Spleen (tissue), 7 donors: ENCODE measurements at regions not wholly inside any gene's neighbourhood (a gene's known extent, or its start where the extent isn't known, plus 50 kb on each side); places are given as distances from the start of the nearest gene placed in this dataset.

Source experiments
- CTCF ChIP-seq, 11 experiments: fragments of 200-600 bp in 7 of 11; fragments of 450-650 bp in 4 of 11; sonication (generic) in 4 of 11; IDR thresholded peaks in 8 of 11; conservative IDR thresholded peaks in 3 of 11; 1 replicate in 7 of 11; 2 replicates in 4 of 11; pipeline versions ENCODE4 v1.4.0 to v1.8.0; 2016 to 2021; ENCODE audit warnings: antibody characterized with exemption in 11 of 11, inconsistent platforms in 4 of 11, mild to moderate bottlenecking in 1 of 11
- POLR2AphosphoS5 ChIP-seq, 3 donors: sonication (generic); formaldehyde crosslinking; IDR thresholded peaks; one replicate each; pipeline ENCODE4 v1.5.1; 2017; ENCODE audit warnings: antibody characterized with exemption in 3 of 3
- donor health status: DM: no; HTN: no; CAD: no; lungs with moderate emphysema.
- donor health status: DM: no; HTN: no; CAD: no.
- donor health status: DM: no; HTN: no; CAD: no.

- TF ChIP-seq CTCF (IDR thresholded peaks at IDR 0.05 in 8 of 11, conservative IDR thresholded peaks at IDR 0.05 in 3 of 11) (no peak), POLR2AphosphoS5 (IDR thresholded peaks at IDR 0.05) (no peak)
Measured at GRCh38 chr2:146433116-146433875, 1411.5 kb upstream of the ACVR2A start.
